A549 (cell line): ENCODE measurements at regions not wholly inside any gene's neighbourhood (a gene's known extent, or its start where the extent isn't known, plus 50 kb on each side); places are given as distances from the start of the nearest gene placed in this dataset.

Source experiments
- ATAC-seq, 2 experiments: fragments of 200-7000 bp in 1 of 2; fragments of >200 bp in 1 of 2; cut with Nextera tagmentation in 1 of 2; cut with Tn5 transposase in 1 of 2; 3 replicates each; pipeline versions ENCODE4 v1.8.0 to v1.9.1; 2018 to 2020; ENCODE audit warnings: mild to moderate bottlenecking in 1 of 2, moderate library complexity in 1 of 2
- CTCF ChIA-PET: fragments of 300-600 bp; sonication (Branson Sonifier 250); formaldehyde crosslinking; extraction: SDS; loops from one replicate; lab custom pipeline; 2021; ENCODE audit warnings: antibody characterized with exemption, inconsistent platforms; lab: Yijun Ruan, JAX
- POLR2A ChIA-PET: fragments of 350-600 bp; formaldehyde crosslinking; extraction: SDS; loops from one replicate; lab custom pipeline; 2021; ENCODE audit warnings: antibody characterized with exemption, inconsistent platforms; lab: Yijun Ruan, JAX
- DNase-seq, 2 experiments: peaks; one replicate each; pipeline versions ENCODE4 v3.0.0 to v3.0.0-alpha.2; 2011 to 2016; ENCODE audit warnings: low read depth in 1 of 2, low spot score in 1 of 2
- FAIRE-seq: peaks from 2 replicates; lab custom pipeline; 2011; peaks lifted over from hg19 to GRCh38; lab: Jason Lieb, UNC
- H3K27ac ChIP-seq, 2 experiments: fragments of >200 bp; sonication (Bioruptor Twin); formaldehyde crosslinking; 3 replicates each; pipeline ENCODE4 v1.5.1; 2016 to 2017
- H3K4me1 ChIP-seq: fragments of >200 bp; sonication (Bioruptor Twin); formaldehyde crosslinking; 3 replicates; pipeline ENCODE4 v1.6.1; 2016
- H3K4me2 ChIP-seq: fragments of >200 bp; sonication (Bioruptor Twin); formaldehyde crosslinking; 3 replicates; pipeline ENCODE4 v1.6.1; 2016
- H3K4me3 ChIP-seq: fragments of >200 bp; sonication (Bioruptor Twin); formaldehyde crosslinking; 3 replicates; pipeline ENCODE4 v1.5.1; 2016
- H3K9me3 ChIP-seq: fragments of >200 bp; sonication (Bioruptor Twin); formaldehyde crosslinking; 3 replicates; pipeline ENCODE4 v1.6.1; 2016
- BHLHE40 ChIP-seq: IDR thresholded peaks from 2 replicates; pipeline ENCODE4 v1.6.1; 2012; ENCODE audit warnings: low read depth, low read length, inconsistent platforms
- CBX2 ChIP-seq: fragments of 200-600 bp; sonication (generic); IDR thresholded peaks from 2 replicates; pipeline ENCODE4 v1.6.1; 2016; ENCODE audit warnings: low read depth, mild to moderate bottlenecking, borderline replicate concordance
- CEBPB ChIP-seq, 2 experiments: fragments of >200 bp in 1 of 2; sonication (Bioruptor Twin) in 1 of 2; formaldehyde crosslinking in 1 of 2; IDR thresholded peaks; 2 replicates each; pipeline ENCODE4 v1.6.1; 2012 to 2016
- CHD2 ChIP-seq: fragments of 150-350 bp; IDR thresholded peaks from 2 replicates; pipeline ENCODE4 v1.6.1; 2014; ENCODE audit warnings: low read length; ENCODE audit not compliant: partially characterized antibody
- EHMT2 ChIP-seq: fragments of 200-600 bp; sonication (generic); IDR thresholded peaks from 2 replicates; pipeline ENCODE4 v1.6.1; 2016; ENCODE audit warnings: antibody characterized with exemption, low read depth, mild to moderate bottlenecking, moderate library complexity
- ESRRA ChIP-seq: fragments of 150-350 bp; IDR thresholded peaks from 2 replicates; pipeline ENCODE4 v1.6.1; 2014; ENCODE audit warnings: mild to moderate bottlenecking, low read length, borderline replicate concordance
- FOSL2 ChIP-seq, 2 experiments: fragments of 450-650 bp in 1 of 2; fragments of >200 bp in 1 of 2; sonication (Bioruptor Twin) in 1 of 2; formaldehyde crosslinking; IDR thresholded peaks; 2 replicates each; pipeline versions ENCODE4 v1.5.0 to v1.6.1; 2016 to 2020; ENCODE audit warnings: mild to moderate bottlenecking in 1 of 2, moderate library complexity in 1 of 2
- FOXS1 ChIP-seq: fragments of 250-450 bp; sonication (Bioruptor Pico); IDR thresholded peaks from 2 replicates; pipeline ENCODE4 v1.5.0; 2020; ENCODE audit warnings: mild to moderate bottlenecking, moderate library complexity
- HOXB13 ChIP-seq: fragments of 250-450 bp; sonication (Bioruptor Pico); IDR thresholded peaks from 2 replicates; pipeline ENCODE4 v1.5.0; 2020; ENCODE audit warnings: low read depth, mild to moderate bottlenecking, moderate library complexity
- HOXB5 ChIP-seq: fragments of 250-450 bp; sonication (Bioruptor Pico); IDR thresholded peaks from 2 replicates; pipeline ENCODE4 v1.5.0; 2020; ENCODE audit warnings: mild to moderate bottlenecking, moderate library complexity
- JUNB ChIP-seq: fragments of >200 bp; sonication (Bioruptor Twin); formaldehyde crosslinking; IDR thresholded peaks from 2 replicates; pipeline ENCODE4 v1.6.1; 2016
- KDM1A ChIP-seq: fragments of 200-600 bp; sonication (generic); IDR thresholded peaks from 2 replicates; pipeline ENCODE4 v1.6.1; 2016; ENCODE audit warnings: low read depth, mild to moderate bottlenecking
- MAX ChIP-seq: IDR thresholded peaks from 2 replicates; pipeline ENCODE4 v1.6.1; 2012
- MYC ChIP-seq: IDR thresholded peaks from 2 replicates; pipeline ENCODE4 v1.6.1; 2012; ENCODE audit warnings: mild to moderate bottlenecking, inconsistent platforms, low read length, improper control_type of control experiment, borderline replicate concordance
- PHF8 ChIP-seq: fragments of 200-600 bp; sonication (generic); IDR thresholded peaks from 2 replicates; pipeline ENCODE4 v1.6.1; 2016; ENCODE audit warnings: low read depth, mild to moderate bottlenecking, antibody characterized with exemption, moderate library complexity, borderline replicate concordance
- POLR2A ChIP-seq: IDR thresholded peaks from 2 replicates; pipeline ENCODE4 v1.6.1; 2012; ENCODE audit warnings: mild to moderate bottlenecking, low read length
- RARB ChIP-seq: fragments of 250-450 bp; sonication (Bioruptor Pico); IDR thresholded peaks from 2 replicates; pipeline ENCODE4 v1.8.0; 2021; ENCODE audit warnings: mild to moderate bottlenecking, moderate library complexity
- RNF2 ChIP-seq: fragments of 200-600 bp; sonication (generic); IDR thresholded peaks from 2 replicates; pipeline ENCODE4 v1.6.1; 2016; ENCODE audit warnings: low read depth, mild to moderate bottlenecking, antibody characterized with exemption, moderate library complexity, borderline replicate concordance
- SMC3 ChIP-seq: fragments of >200 bp; sonication (Bioruptor Twin); formaldehyde crosslinking; IDR thresholded peaks from 3 replicates; pipeline ENCODE4 v1.6.1; 2018; ENCODE audit warnings: inconsistent platforms
- TFCP2L1 ChIP-seq: fragments of 250-450 bp; sonication (Bioruptor Pico); IDR thresholded peaks from 2 replicates; pipeline ENCODE4 v1.5.0; 2021; ENCODE audit warnings: mild to moderate bottlenecking
- ZC3H11A ChIP-seq: fragments of 450-650 bp; IDR thresholded peaks from 2 replicates; pipeline ENCODE4 v1.6.1; 2014; ENCODE audit warnings: antibody characterized with exemption, mild to moderate bottlenecking
- ZFP36 ChIP-seq: fragments of 450-650 bp; IDR thresholded peaks from 2 replicates; pipeline ENCODE4 v1.6.1; 2014; ENCODE audit warnings: borderline replicate concordance; ENCODE audit not compliant: partially characterized antibody
- WGBS: methylation state at CpG from one replicate; pipeline ENCODE4 v1.1.6; 2017; ENCODE audit errors: missing lambda C conversion rate; 5-methylcytosine and 5-hydroxymethylcytosine counted together
- TF ChIP-seq, protein P1 (sequence below): fragments of >200 bp; sonication (Bioruptor Twin); formaldehyde crosslinking; IDR thresholded peaks from 3 replicates; pipeline ENCODE4 v1.5.1; 2016
- TF ChIP-seq, protein P2 (sequence below): fragments of 450-650 bp; IDR thresholded peaks from 2 replicates; pipeline ENCODE4 v1.6.1; 2014; ENCODE audit warnings: antibody characterized with exemption
- TF ChIP-seq, protein P3 (sequence below): fragments of 250-450 bp; sonication (Bioruptor Pico); IDR thresholded peaks from 2 replicates; pipeline ENCODE4 v1.5.0; 2021; ENCODE audit warnings: mild to moderate bottlenecking, moderate library complexity, borderline replicate concordance
- TF ChIP-seq, protein P4 (sequence below): IDR thresholded peaks from 2 replicates; pipeline ENCODE4 v1.6.1; 2012; ENCODE audit warnings: low read depth, borderline replicate concordance

DNA sequence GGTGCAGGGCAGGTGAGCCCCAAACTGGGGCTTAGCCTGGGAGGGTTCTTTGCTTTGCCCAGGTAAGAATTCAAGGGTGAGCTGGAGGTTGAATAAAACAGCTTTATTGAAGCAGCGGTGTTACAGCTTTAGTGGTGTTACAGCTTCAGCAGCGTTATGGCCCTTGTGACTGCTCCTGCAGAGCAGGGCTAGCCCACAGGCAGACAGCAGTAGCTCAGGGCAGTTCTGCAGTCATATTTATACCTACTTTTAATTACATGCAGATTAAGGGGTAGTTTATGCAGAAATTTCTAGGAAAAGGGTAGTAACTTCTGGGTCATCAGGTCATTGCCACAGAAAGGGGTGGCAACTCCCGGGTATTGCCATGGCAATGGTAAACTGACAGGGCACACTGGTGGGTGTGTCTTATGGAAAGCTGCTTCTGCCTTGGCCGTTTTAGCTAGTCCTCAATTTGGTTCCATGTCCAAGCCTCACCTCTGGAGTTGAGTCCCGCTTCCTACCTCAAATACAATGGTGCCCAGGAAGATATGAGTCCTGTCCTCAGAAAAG is 78.2 kb downstream of the THNSL2 start:
- no peak overlapping the region for H3K4me3 ChIP-seq
- no peak for ATAC-seq
- CTCF ChIA-PET: interaction anchor here (1.2 kb wide), 1 partner anchor 21 kb away, joined by 3 read pairs; no protein-coding TSS in a partner anchor
- DNase-seq: no peak
- no peak for FAIRE-seq
- no peaks in the 10 kb centered on the region for H3K4me1 ChIP-seq
- no peak overlapping the region for H3K27ac ChIP-seq
- TF ChIP-seq FOSL2 (IDR thresholded peaks at IDR 0.05) (no peak), FOSL2 (CRISPR knock-in tag; IDR thresholded peaks at IDR 0.05) (no peak), CEBPB (IDR thresholded peaks at IDR 0.05) (no peak), CBX2 (no peak), ESRRA (no peak), EHMT2 (no peak), PHF8 (no peak), ZC3H11A (no peak), HOXB13 (no peak), KDM1A (no peak)
- TF ChIP-seq, protein P1, sequence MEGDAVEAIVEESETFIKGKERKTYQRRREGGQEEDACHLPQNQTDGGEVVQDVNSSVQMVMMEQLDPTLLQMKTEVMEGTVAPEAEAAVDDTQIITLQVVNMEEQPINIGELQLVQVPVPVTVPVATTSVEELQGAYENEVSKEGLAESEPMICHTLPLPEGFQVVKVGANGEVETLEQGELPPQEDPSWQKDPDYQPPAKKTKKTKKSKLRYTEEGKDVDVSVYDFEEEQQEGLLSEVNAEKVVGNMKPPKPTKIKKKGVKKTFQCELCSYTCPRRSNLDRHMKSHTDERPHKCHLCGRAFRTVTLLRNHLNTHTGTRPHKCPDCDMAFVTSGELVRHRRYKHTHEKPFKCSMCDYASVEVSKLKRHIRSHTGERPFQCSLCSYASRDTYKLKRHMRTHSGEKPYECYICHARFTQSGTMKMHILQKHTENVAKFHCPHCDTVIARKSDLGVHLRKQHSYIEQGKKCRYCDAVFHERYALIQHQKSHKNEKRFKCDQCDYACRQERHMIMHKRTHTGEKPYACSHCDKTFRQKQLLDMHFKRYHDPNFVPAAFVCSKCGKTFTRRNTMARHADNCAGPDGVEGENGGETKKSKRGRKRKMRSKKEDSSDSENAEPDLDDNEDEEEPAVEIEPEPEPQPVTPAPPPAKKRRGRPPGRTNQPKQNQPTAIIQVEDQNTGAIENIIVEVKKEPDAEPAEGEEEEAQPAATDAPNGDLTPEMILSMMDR: no peak
- TF ChIP-seq, protein P2, sequence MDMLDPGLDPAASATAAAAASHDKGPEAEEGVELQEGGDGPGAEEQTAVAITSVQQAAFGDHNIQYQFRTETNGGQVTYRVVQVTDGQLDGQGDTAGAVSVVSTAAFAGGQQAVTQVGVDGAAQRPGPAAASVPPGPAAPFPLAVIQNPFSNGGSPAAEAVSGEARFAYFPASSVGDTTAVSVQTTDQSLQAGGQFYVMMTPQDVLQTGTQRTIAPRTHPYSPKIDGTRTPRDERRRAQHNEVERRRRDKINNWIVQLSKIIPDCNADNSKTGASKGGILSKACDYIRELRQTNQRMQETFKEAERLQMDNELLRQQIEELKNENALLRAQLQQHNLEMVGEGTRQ: no peak
- no peaks in the 10 kb centered on the region for H3K9me3 ChIP-seq
- WGBS: 8% methylated on average over 5 of the region's 5 CpGs
- H3K4me2 ChIP-seq: no peak overlapping the region
- POLR2A ChIA-PET: no interaction called here

DNA sequence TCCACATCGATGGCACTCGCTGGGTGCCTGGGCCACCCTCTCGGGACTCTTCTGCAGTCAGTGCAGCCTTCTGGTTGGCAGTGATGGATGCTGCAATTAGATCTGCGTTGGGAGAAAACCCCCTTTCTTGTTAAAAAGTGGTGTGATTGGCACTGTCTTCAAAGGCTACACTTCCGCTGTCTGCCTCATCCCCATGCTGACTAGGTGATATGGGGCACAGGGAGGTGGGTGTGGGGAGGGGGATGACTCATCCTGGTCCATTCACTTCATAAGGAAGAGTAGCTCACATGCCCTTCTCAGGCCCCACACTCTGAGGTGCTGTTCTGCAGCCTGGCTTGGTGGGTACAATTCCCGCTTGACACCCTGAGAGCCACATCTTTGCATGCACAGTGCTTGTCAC is 77.4 kb downstream of the THNSL2 start:
- Histone ChIP-seq H3K4me2 (no peak overlapping the region), H3K4me3 (no peak overlapping the region), H3K9me3 (no peaks in the 10 kb centered on the region), H3K4me1 (no peaks in the 10 kb centered on the region)
- ChIA-PET CTCF (no interaction called here), POLR2A (no interaction called here)
- DNase-seq (no peak), FAIRE-seq (no peak)
- TF ChIP-seq, protein P3, sequence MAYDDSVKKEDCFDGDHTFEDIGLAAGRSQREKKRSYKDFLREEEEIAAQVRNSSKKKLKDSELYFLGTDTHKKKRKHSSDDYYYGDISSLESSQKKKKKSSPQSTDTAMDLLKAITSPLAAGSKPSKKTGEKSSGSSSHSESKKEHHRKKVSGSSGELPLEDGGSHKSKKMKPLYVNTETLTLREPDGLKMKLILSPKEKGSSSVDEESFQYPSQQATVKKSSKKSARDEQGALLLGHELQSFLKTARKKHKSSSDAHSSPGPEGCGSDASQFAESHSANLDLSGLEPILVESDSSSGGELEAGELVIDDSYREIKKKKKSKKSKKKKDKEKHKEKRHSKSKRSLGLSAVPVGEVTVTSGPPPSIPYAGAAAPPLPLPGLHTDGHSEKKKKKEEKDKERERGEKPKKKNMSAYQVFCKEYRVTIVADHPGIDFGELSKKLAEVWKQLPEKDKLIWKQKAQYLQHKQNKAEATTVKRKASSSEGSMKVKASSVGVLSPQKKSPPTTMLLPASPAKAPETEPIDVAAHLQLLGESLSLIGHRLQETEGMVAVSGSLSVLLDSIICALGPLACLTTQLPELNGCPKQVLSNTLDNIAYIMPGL: no peak
- no peak for TF ChIP-seq CBX2
- no peak for TF ChIP-seq FOXS1 (CRISPR knock-in tag)
- no peak for TF ChIP-seq TFCP2L1 (CRISPR knock-in tag)
- TF ChIP-seq JUNB: no peak
- no peak for TF ChIP-seq MYC
- no peak for TF ChIP-seq BHLHE40
- no peak for TF ChIP-seq RNF2
- TF ChIP-seq RARB: no peak
- no peak for TF ChIP-seq ZFP36
- TF ChIP-seq, protein P1: no peak
- TF ChIP-seq POLR2A: no peak
- no peak for TF ChIP-seq SMC3
- no peak for TF ChIP-seq MAX
- TF ChIP-seq HOXB5 (CRISPR knock-in tag): no peak
- no peak for TF ChIP-seq EHMT2
- TF ChIP-seq ZC3H11A: no peak
- TF ChIP-seq, protein P4, sequence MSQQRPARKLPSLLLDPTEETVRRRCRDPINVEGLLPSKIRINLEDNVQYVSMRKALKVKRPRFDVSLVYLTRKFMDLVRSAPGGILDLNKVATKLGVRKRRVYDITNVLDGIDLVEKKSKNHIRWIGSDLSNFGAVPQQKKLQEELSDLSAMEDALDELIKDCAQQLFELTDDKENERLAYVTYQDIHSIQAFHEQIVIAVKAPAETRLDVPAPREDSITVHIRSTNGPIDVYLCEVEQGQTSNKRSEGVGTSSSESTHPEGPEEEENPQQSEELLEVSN: no peak
- no peak for TF ChIP-seq CHD2
- TF ChIP-seq, all 56 proteins: peak for 0
- 0 out of 6 replicates have a peak, but pooled peaks of 1 of the 2 experiments have one; percentile 13 for ATAC-seq
- WGBS: 28% methylated on average over 6 of the region's 6 CpGs
- no peak overlapping the region for H3K27ac ChIP-seq
